ENCODE measurements at regions not wholly inside any gene's neighbourhood (a gene's known extent, or its start where the extent isn't known, plus 50 kb on each side); places are given as distances from the start of the nearest gene placed in this dataset.
"Not testable (repeated sequence)": the region's sequence is repeated elsewhere in the genome, so short reads cannot be mapped to it uniquely, and the experiment has no call there.

GRCh38 chr10:62496925-62497324, 122.8 kb downstream of the ZNF365 start:
- H3K4me3 ChIP-seq (ENCODE audit: control insufficient read depth in 2 of 3, extremely low read depth in 1 of 3, insufficient read depth in 2 of 3, low read depth in 1 of 3, low read length in 3 of 3), result no peak overlapping the region
- H3K79me2 ChIP-seq (ENCODE audit: control insufficient read depth, insufficient read depth, low read length), result no peaks in the 10 kb centered on the region
- no peaks in the 10 kb centered on the region for H3K9me3 ChIP-seq (ENCODE audit: control insufficient read depth, low read depth, low read length)
- FAIRE-seq, result no peak
- H3K27ac ChIP-seq (ENCODE audit: control insufficient read depth, insufficient read depth, low read length), result no peak overlapping the region
- dilution Hi-C loops (cut with MboI; ENCODE audit: extremely low pct_ligation_motif_present, low sequenced_read_pairs), result no loop called here
- no peak for TF ChIP-seq EZH2 (IDR thresholded peaks at IDR 0.05; ENCODE audit: low read length)
- DNase-seq (ENCODE audit: low read depth, low spot score), result no peak
- H3K9me1 ChIP-seq (ENCODE audit: control insufficient read depth, extremely low read depth, insufficient read depth, low read length), result no peaks in the 10 kb centered on the region
- no peak overlapping the region for H2AFZ ChIP-seq (ENCODE audit: control insufficient read depth, low read length)
- no peaks in the 10 kb centered on the region for H4K20me1 ChIP-seq (ENCODE audit: control insufficient read depth, extremely low read depth, insufficient read depth, low read length)
- H3K9ac ChIP-seq (ENCODE audit: control insufficient read depth, extremely low read depth, insufficient read depth, low read length), result no peak overlapping the region
- no peaks in the 10 kb centered on the region for H3K36me3 ChIP-seq (ENCODE audit: control insufficient read depth in 2 of 2, extremely low read depth in 1 of 2, insufficient read depth in 2 of 2, low read length in 2 of 2)
- peaks cover 3% of the 10 kb centered on the region for H3K4me1 ChIP-seq (ENCODE audit: control insufficient read depth, extremely low read depth, insufficient read depth, low read length)
- H3K27me3 ChIP-seq (ENCODE audit: control insufficient read depth, extremely low read depth, insufficient read depth, low read length), result peaks cover 3% of the 10 kb centered on the region
- no peak overlapping the region for H3K4me2 ChIP-seq (ENCODE audit: control insufficient read depth, extremely low read depth, insufficient read depth, low read depth, low read length)

- no peak overlapping the region for H3K27ac ChIP-seq (ENCODE audit: control insufficient read depth, insufficient read depth, low read length)
- no peaks in the 10 kb centered on the region for H3K79me2 ChIP-seq (ENCODE audit: control insufficient read depth, insufficient read depth, low read length)
- no peaks in the 10 kb centered on the region for H3K36me3 ChIP-seq (ENCODE audit: control insufficient read depth in 2 of 2, extremely low read depth in 1 of 2, insufficient read depth in 2 of 2, low read length in 2 of 2)
- no peaks in the 10 kb centered on the region for H3K9me3 ChIP-seq (ENCODE audit: control insufficient read depth, low read depth, low read length)
- TF ChIP-seq EZH2 (IDR thresholded peaks at IDR 0.05; ENCODE audit: low read length) (no peak), CTCF (optimal IDR thresholded peaks at IDR 0.05 in 1 of 3, IDR thresholded peaks at IDR 0.05 in 1 of 3, conservative IDR thresholded peaks at IDR 0.05 in 1 of 3; ENCODE audit: extremely low read depth in 1 of 3, insufficient read depth in 2 of 3, low read length in 3 of 3) (no peak)
- H3K27me3 ChIP-seq (ENCODE audit: control insufficient read depth, extremely low read depth, insufficient read depth, low read length), result peaks cover 3% of the 10 kb centered on the region
- dilution Hi-C loops (cut with MboI; ENCODE audit: extremely low pct_ligation_motif_present, low sequenced_read_pairs), result no loop called here
- H4K20me1 ChIP-seq (ENCODE audit: control insufficient read depth, extremely low read depth, insufficient read depth, low read length), result no peaks in the 10 kb centered on the region
- no peaks in the 10 kb centered on the region for H3K4me1 ChIP-seq (ENCODE audit: control insufficient read depth, extremely low read depth, insufficient read depth, low read length)
- DNase-seq (ENCODE audit: low read depth, low spot score), result no peak
- FAIRE-seq, result no peak
- no peak overlapping the region for H3K4me3 ChIP-seq (ENCODE audit: control insufficient read depth in 2 of 3, extremely low read depth in 1 of 3, insufficient read depth in 2 of 3, low read depth in 1 of 3, low read length in 3 of 3)
- no peak overlapping the region for H3K4me2 ChIP-seq (ENCODE audit: control insufficient read depth, extremely low read depth, insufficient read depth, low read depth, low read length)
- no peak overlapping the region for H2AFZ ChIP-seq (ENCODE audit: control insufficient read depth, low read length)
- no peaks in the 10 kb centered on the region for H3K9me1 ChIP-seq (ENCODE audit: control insufficient read depth, extremely low read depth, insufficient read depth, low read length)
- H3K9ac ChIP-seq (ENCODE audit: control insufficient read depth, extremely low read depth, insufficient read depth, low read length), result no peak overlapping the region
Observed at GRCh38 chr10:62498271-62498670, 124.1 kb downstream of the ZNF365 start.

- H3K9ac ChIP-seq (ENCODE audit: control insufficient read depth, extremely low read depth, insufficient read depth, low read length); H3K79me2 ChIP-seq (ENCODE audit: control insufficient read depth, insufficient read depth, low read length); H3K27ac ChIP-seq (ENCODE audit: control insufficient read depth, insufficient read depth, low read length); H4K20me1 ChIP-seq (ENCODE audit: control insufficient read depth, extremely low read depth, insufficient read depth, low read length); H3K4me1 ChIP-seq (ENCODE audit: control insufficient read depth, extremely low read depth, insufficient read depth, low read length); H2AFZ ChIP-seq (ENCODE audit: control insufficient read depth, low read length); dilution Hi-C loops (cut with MboI; ENCODE audit: extremely low pct_ligation_motif_present, low sequenced_read_pairs); H3K4me2 ChIP-seq (ENCODE audit: control insufficient read depth, extremely low read depth, insufficient read depth, low read depth, low read length); H3K36me3 ChIP-seq (ENCODE audit: control insufficient read depth in 2 of 2, extremely low read depth in 1 of 2, insufficient read depth in 2 of 2, low read length in 2 of 2); H3K9me3 ChIP-seq (ENCODE audit: control insufficient read depth, low read depth, low read length); H3K4me3 ChIP-seq (ENCODE audit: control insufficient read depth in 2 of 3, extremely low read depth in 1 of 3, insufficient read depth in 2 of 3, low read depth in 1 of 3, low read length in 3 of 3); H3K9me1 ChIP-seq (ENCODE audit: control insufficient read depth, extremely low read depth, insufficient read depth, low read length); H3K27me3 ChIP-seq (ENCODE audit: control insufficient read depth, extremely low read depth, insufficient read depth, low read length); DNase-seq (ENCODE audit: low read depth, low spot score): not testable (repeated sequence)
- peak; percentile 59 for FAIRE-seq
Observed at GRCh38 chr10:62500116-62500515, 125.9 kb downstream of the ZNF365 start.
